NCI-H146 treated with DMSO at 0.1 percent for 48 hours (cell line): ENCODE measurements at regions not wholly inside any gene's neighbourhood (a gene's known extent, or its start where the extent isn't known, plus 50 kb on each side); places are given as distances from the start of the nearest gene placed in this dataset.

Source experiments
- DNase-seq: peaks from one replicate; lab custom pipeline; 2025; ENCODE audit not compliant: unreplicated experiment; lab: John Stamatoyannopoulos, UW

DNA sequence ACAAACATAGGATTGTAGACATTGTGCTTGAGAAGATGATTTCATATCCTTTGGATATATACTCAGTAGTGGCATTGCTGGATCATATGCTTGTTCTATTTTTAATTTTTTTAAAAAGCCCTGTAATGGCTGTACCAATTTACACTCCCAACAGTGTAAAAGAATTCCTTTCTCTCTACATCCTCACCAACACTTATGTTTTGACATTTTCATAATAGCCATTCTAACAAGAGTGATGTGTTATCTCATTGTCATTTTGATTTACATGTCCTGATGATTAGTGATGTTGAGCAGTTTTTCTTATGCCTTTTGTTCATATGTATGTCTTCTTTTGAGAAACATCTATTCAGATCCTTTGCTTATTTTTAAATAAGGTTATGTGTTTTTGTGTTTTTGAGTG is 1039.2 kb upstream of the GOT2 start:
- DNase-seq, result no peak

DNA sequence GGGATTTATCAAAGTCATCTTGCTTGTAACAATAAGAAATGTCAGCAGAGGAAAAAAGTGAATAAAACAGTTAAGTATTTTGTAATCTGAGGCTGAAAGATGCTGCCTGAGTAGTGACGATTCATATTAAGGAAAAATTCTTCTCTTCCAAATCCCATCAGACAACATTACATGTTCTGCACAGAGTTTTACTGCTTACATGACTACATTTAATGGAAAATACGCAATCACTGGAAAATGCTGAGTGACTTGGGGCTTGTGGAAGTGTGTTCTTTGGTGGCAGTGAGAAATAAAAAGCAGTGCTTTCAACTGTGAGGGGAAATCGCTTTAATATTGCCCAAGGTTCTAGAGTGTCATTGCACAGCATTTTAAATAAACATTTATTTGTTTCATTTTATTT is 1025.2 kb upstream of the GOT2 start:
- no peak for DNase-seq

- DNase-seq, result no peak
Observed at GRCh38 chr16:59758848-59759247, 1024.7 kb upstream of the GOT2 start.

- DNase-seq, result no peak
Observed at GRCh38 chr16:59754854-59755253, 1020.7 kb upstream of the GOT2 start.

- DNase-seq, result no peak
Observed at GRCh38 chr16:59749662-59750336, 1015.7 kb upstream of the GOT2 start.

DNA sequence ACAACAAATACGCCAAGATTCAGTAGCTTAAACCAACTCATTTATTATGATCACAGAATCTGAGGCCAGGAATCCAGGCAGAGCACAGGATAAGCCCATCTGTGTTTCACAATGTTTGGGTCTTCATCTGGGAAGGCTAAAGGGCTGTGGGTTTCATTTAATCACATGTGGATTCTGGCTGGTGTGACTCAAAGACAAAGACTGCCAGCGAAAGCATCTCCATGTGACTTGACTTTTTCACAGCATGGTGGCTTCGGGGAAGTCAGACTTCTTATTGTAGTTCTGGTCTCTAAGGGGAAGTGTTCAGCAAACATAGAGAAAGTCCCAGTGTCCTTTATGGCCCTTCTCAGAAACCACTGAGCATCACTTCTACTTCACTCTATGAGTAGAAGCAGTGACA is 1014.4 kb upstream of the GOT2 start:
- no peak for DNase-seq

DNA sequence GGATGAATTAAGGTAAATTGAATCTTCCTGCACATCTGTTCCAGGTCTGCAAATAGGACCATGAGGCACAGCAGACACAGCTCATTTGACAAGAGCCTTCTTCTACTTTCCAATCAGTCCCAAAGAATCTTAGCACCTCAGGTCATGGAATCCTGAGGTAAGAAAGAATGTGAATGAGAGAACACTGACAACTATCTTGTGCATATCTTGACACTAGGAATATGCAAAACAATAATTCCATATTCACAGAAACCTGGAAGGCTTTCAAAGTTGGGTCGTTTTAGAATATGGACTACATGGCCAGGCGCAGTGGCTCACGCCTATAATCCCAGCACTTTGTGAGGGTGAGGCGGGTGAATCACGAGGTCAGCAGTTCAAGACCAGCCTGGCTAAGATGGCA is 1009.4 kb upstream of the GOT2 start:
- no peak for DNase-seq

- DNase-seq, result no peak
Observed at GRCh38 chr16:59740858-59741257, 1006.7 kb upstream of the GOT2 start.

DNA sequence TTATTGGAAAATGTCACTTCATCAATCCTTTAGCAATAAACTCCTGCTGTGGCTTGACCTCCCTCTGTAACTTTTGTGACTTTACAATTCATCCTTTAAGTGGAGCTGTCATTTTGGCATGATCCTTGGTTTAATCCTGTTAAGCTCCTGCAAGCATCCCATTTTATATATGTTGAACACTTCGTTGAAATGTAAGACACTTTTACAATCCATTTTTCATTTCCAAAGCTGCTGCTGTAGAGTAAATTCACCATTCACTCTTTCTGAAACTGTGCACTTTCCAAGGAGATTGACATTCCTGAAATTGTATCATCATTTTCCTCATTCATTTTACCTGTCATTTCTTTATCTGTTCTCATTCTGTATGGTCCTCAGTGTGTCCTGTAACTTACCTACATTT is 1003.2 kb upstream of the GOT2 start:
- no peak for DNase-seq

DNA sequence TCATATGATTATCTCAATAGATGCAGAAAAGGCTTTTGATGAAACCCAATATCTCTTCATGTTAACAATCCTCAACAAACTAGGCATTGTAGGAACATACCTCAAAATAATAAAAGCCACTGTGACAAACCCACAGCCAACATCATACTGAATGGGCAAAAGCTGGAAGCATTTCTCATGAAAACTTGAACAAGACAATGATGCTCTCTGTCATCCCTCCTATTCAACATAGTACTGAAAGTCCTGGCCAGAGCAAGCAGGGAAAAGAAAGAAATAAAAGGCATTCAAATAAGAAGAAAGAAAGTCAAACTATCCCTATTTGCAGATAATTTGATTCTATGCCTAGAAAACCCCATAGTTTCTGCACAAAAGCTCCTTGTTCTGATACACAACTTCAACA is 999.2 kb upstream of the GOT2 start:
- DNase-seq, result no peak

DNA sequence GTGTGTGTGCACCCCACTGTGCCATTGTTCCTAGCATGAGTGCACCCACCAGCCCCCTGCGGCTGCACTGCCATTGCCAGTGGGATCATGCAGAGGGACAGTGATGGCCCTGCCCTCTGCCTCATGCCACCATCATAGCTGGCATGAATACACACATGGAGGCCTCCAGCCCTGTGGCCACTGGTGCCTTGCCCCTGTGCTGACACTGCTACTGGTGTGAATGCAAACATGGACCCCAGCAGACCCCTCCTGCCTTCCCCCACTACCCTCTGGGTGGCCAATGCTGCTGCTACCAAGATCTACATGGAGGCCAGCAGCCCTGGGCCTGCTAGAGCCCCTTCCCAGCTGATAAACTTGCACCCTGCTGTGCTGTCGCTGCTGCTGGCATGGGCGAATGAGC is 995.5 kb upstream of the GOT2 start:
- no peak for DNase-seq

- DNase-seq, result no peak
Observed at GRCh38 chr16:59719121-59719520, 985.0 kb upstream of the GOT2 start.

- no peak for DNase-seq
Observed at GRCh38 chr16:59707436-59708226, 973.5 kb upstream of the GOT2 start.

DNA sequence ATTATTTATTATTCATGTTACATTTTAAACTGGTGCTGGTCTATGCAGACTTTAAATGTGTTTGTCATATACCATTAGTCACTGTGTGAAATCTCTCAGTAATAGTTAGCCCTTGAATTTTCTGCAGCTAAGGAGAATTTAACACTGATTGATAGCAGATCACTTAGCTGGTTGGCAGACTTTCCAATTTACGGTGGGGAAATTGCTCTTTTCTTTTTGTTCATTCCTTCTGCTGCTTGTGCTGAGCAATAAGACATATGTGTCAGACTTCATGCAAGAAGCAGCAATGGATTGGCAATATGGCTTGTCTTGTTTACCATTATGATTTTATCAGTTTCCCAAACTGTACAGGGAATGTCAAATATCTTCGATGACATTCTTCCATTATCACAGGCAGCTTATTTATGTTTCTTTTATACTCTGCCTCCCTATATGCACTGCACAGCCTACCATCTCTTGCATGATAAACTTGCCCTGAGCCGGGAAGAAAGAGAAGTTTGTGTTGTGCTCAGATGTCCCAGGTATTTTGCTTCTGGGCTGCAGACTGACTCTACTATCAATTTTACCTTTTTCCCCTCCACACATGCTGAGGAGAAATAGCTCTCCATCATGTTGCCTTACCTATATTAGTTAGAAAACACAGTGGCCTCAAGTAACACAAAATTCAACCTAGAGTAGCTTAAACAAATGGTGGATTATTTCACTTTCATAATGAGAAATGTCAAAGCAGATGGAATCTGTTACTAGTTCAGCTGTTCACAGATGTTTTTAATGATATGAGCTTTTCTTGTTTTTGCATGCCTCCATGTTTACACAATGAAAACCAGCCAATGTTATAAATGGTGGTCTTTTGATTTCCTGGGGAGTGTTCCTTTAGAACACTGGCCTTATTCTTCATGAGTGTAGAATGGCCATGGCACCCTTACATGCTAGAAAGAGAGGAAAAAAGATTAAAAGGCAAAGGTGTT is 968.1 kb upstream of the GOT2 start:
- no peak for DNase-seq

DNA sequence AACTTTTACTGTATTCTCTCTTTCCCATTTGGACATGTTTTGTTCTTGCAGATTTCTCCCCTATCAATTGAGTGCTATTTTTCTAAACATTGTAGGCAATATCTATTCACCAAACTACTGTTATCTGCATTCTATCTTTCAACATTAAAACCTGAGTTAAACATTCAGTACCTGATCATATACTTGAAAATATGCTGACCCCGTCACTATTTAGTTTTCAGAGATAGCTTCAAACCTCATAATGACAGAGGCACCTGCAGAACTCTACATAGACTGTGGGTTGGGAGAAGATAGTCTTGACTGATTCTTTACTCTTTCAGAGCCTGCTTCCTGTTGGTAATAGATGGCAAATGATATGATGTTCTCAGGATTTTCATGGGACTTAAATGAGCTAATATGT is 965.7 kb upstream of the GOT2 start:
- DNase-seq, result no peak

- no peak for DNase-seq
Observed at GRCh38 chr16:59698346-59699020, 964.4 kb upstream of the GOT2 start.

GRCh38 chr16:59697761-59698160 is 963.6 kb upstream of the GOT2 start:
- no peak for DNase-seq

- DNase-seq, result no peak
Observed at GRCh38 chr16:59697236-59697635, 963.1 kb upstream of the GOT2 start.

- no peak for DNase-seq
Observed at GRCh38 chr16:59696495-59696894, 962.4 kb upstream of the GOT2 start.

DNA sequence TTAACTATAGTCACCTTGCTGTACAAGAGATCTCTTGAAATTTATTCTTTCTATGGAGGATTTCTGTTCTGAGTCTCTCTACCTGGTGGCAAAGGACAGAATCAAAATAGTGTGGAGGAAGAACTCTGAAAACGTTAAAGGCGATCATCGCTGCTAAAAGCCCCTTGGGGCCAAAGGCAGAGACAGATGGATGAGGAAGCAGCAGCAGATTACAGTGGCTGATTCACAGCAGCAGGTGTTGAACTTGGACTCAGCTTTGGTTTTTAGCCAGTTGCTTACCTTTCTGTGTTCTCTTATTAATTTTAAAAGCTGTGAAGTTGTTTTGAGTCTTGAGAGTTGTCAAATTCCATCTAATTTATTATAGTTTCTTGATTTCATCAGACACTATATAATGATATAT is 956.1 kb upstream of the GOT2 start:
- no peak for DNase-seq

- DNase-seq, result no peak
Observed at GRCh38 chr16:59688006-59688405, 953.9 kb upstream of the GOT2 start.
